Parathyroid adenoma (tissue), 2 donors: ENCODE measurements at regions not wholly inside any gene's neighbourhood (a gene's known extent, or its start where the extent isn't known, plus 50 kb on each side); places are given as distances from the start of the nearest gene placed in this dataset.

Source experiments
- H2AFZ ChIP-seq: fragments of 300-600 bp; sonication (generic); one replicate; pipeline ENCODE4 v1.7.0; 2017; ENCODE audit warnings: antibody characterized with exemption, mild to moderate bottlenecking
- H3K27ac ChIP-seq: fragments of 300-600 bp; sonication (generic); one replicate; pipeline ENCODE4 v1.7.0; 2017
- H3K27me3 ChIP-seq: fragments of 300-600 bp; sonication (generic); one replicate; pipeline ENCODE4 v1.7.0; 2017; ENCODE audit warnings: low read length; ENCODE audit not compliant: control insufficient read depth, insufficient read depth
- H3K36me3 ChIP-seq: fragments of 300-600 bp; sonication (generic); one replicate; pipeline ENCODE4 v1.7.0; 2017; ENCODE audit warnings: low read length; ENCODE audit not compliant: control insufficient read depth, insufficient read depth
- H3K4me1 ChIP-seq: fragments of 300-600 bp; sonication (generic); one replicate; pipeline ENCODE4 v1.7.0; 2017; ENCODE audit warnings: control low read depth
- H3K4me2 ChIP-seq: fragments of 300-600 bp; sonication (generic); one replicate; pipeline ENCODE4 v1.7.0; 2017; ENCODE audit warnings: low read length
- H3K4me3 ChIP-seq: fragments of 300-600 bp; sonication (generic); one replicate; pipeline ENCODE4 v1.7.0; 2017; ENCODE audit warnings: low read depth, low read length
- H3K79me2 ChIP-seq: fragments of 300-600 bp; sonication (generic); one replicate; pipeline ENCODE4 v1.7.0; 2017; ENCODE audit warnings: control low read depth
- H3K9ac ChIP-seq: fragments of 300-600 bp; sonication (generic); one replicate; pipeline ENCODE4 v1.7.0; 2017; ENCODE audit warnings: mild to moderate bottlenecking
- H3K9me3 ChIP-seq: fragments of 300-600 bp; sonication (generic); one replicate; pipeline ENCODE4 v1.7.0; 2017; ENCODE audit warnings: low read length; ENCODE audit not compliant: control insufficient read depth
- CTCF ChIP-seq: fragments of 300-600 bp; sonication (generic); IDR thresholded peaks from one replicate; pipeline ENCODE4 v1.7.0; 2017; ENCODE audit warnings: antibody characterized with exemption, mild to moderate bottlenecking
- donor health status: primary hyperparathyroidism.

- Histone ChIP-seq H3K79me2 (no peaks in the 10 kb centered on the region), H3K27ac (no peak overlapping the region), H3K36me3 (no peaks in the 10 kb centered on the region), H2AFZ (no peak overlapping the region), H3K4me3 (no peak overlapping the region), H3K27me3 (no peaks in the 10 kb centered on the region), H3K4me2 (no peak overlapping the region), H3K4me1 (no peaks in the 10 kb centered on the region), H3K9me3 (no peaks in the 10 kb centered on the region), H3K9ac (no peak overlapping the region)
- TF ChIP-seq CTCF = no peak
Observed at GRCh38 chr17:43326490-43327275, 72.1 kb upstream of the ARL4D start.

GRCh38 chr17:43324205-43324893 is 74.4 kb upstream of the ARL4D start:
- H3K27ac ChIP-seq = no peak overlapping the region
- H3K4me1 ChIP-seq = no peaks in the 10 kb centered on the region
- no peaks in the 10 kb centered on the region for H3K27me3 ChIP-seq
- H3K9ac ChIP-seq = no peak overlapping the region
- H3K4me3 ChIP-seq = no peak overlapping the region
- H3K9me3 ChIP-seq = no peaks in the 10 kb centered on the region
- H3K4me2 ChIP-seq = no peak overlapping the region
- no peaks in the 10 kb centered on the region for H3K79me2 ChIP-seq
- H2AFZ ChIP-seq = no peak overlapping the region
- no peak for TF ChIP-seq CTCF
- H3K36me3 ChIP-seq = no peaks in the 10 kb centered on the region

- H3K4me2 ChIP-seq = no peak overlapping the region
Observed at GRCh38 chr17:43319293-43320124, 79.3 kb upstream of the ARL4D start.

GRCh38 chr17:43316522-43317142 is 82.2 kb upstream of the ARL4D start:
- H2AFZ ChIP-seq = no peak overlapping the region
- H3K4me1 ChIP-seq = no peaks in the 10 kb centered on the region
- H3K79me2 ChIP-seq = no peaks in the 10 kb centered on the region
- H3K4me2 ChIP-seq = no peak overlapping the region
- H3K9ac ChIP-seq = no peak overlapping the region
- no peaks in the 10 kb centered on the region for H3K9me3 ChIP-seq
- no peak overlapping the region for H3K27ac ChIP-seq
- no peak overlapping the region for H3K4me3 ChIP-seq
- H3K36me3 ChIP-seq = no peaks in the 10 kb centered on the region
- no peak for TF ChIP-seq CTCF
- H3K27me3 ChIP-seq = no peaks in the 10 kb centered on the region

More at GRCh38 chr17:43319293-43320124, 79.3 kb upstream of the ARL4D start:
- Histone ChIP-seq H3K27me3 (no peaks in the 10 kb centered on the region), H3K79me2 (no peaks in the 10 kb centered on the region), H2AFZ (no peak overlapping the region), H3K4me1 (no peaks in the 10 kb centered on the region), H3K9ac (no peak overlapping the region), H3K9me3 (no peaks in the 10 kb centered on the region), H3K36me3 (no peaks in the 10 kb centered on the region), H3K4me3 (no peak overlapping the region), H3K27ac (no peak overlapping the region)
- TF ChIP-seq CTCF = no peak
